Left renal cortex interstitium (tissue), 4 donors: ENCODE measurements at regions not wholly inside any gene's neighbourhood (a gene's known extent, or its start where the extent isn't known, plus 50 kb on each side); places are given as distances from the start of the nearest gene placed in this dataset.

Experiments
- DNase-seq, 4 donors: peaks; one replicate each; pipeline ENCODE4 v3.0.0-alpha.2; 2013; ENCODE audit warnings: low read depth in 4 of 4, low spot score in 2 of 4, missing footprints in 1 of 4

DNA sequence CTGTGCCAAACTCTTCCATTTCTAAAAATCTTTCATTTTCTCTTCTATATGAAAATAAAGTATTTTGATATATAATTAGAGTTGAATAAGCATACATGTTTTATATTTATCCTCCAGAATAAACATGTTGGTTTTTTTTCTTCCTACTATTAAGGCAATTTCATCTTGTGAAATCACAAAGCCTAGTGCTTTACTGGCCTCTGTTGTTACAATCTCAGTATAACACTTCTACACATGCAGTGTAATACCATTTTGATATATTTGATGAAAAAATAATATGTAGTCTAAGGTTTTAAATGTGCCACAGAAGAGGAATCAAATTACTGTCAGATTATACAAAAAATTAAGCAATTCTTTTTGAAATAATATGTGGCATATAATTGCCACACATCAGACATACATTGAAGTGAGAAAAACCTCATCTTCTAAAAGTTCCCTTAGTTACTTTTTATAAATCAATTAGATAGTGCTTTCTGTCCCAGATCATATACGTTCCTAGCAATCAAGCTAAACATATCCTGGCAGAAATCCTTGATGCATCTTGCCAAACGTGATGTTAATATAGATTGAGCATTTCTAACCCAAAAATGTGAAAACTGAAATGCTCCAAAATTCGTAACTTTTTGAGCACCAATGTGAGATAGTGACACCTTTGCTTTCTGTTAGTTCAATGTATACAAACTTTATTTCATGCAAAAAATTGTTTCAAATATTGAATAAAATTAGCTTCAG is 225.1 kb upstream of the MANEA start:
- no peak for DNase-seq

DNA sequence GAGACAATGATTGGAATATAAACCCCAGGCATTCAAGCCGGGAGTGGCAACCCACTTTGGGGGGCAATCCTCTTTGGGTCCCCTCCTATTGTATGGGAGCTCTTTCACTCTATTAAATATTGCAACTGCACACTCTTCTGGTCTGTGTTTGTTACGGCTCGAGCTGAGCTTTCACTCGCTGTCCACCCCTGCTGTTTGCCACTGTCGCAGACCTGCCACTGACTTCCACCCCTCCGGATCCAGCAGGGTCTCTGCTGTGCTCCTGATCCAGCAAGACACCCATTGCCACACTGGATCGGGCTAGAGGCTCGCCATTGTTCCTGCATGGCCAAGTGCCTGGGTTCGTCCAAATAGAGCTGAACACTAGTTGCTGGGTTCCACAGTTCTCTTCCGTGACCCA is 222.8 kb upstream of the MANEA start:
- no peak for DNase-seq

DNA sequence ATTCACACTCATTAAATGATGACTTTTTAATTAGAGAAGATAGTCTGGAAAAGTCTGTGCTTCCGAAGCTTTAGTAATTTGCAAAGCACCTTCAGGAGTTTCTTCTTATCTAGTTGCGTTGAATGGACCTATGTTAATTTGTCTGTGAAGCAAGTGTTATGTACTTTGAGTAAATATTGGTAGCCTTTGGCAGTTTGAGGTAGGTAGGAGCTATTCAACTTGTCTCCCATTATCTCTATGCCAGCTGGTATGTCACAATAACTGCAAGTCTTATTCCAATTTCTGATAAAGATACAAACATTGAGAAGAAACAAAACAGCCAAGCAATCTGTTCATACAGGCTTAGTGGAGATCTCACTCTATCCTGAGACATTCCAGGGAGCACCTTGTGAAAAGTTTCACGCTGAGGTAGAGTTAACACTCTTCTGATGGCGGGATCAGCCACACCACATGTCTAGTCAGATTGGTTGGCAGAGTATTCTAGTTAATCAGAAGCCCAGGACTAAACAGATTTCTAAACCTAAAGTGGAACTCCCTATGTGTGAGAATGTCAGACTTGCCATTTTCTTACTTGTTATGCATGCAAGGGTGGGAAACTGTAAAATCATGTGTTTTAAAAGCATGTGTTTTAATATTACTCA is 219.8 kb upstream of the MANEA start:
- DNase-seq = no peak

DNA sequence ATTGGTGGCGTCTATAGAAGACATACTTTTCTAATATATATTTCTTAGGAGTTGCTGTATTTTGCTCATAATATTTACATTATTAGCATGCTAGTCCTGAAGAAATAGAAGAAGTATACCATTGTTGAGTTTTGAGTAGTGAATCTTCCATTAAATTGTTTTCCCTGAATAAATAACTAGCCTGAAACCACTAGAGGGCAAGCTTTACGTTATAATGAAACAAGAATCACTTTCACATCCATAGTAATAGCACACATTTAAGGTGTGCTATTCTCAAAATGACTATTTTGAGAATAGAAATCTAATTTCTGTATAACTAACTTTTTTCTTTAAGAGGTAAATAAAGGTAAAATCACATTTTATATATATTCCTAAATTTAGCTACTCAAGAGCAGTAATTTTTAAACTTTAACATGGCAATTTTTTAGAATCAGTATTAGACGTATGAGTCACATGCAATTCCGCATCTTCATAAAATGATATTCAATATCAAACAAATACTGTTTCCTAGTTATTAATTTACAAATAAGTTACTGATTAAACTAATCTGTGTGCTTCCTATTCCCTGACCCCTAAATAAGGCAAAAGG is 213.2 kb upstream of the MANEA start:
- DNase-seq = peak in 1 of 4 donors; percentile 0

DNA sequence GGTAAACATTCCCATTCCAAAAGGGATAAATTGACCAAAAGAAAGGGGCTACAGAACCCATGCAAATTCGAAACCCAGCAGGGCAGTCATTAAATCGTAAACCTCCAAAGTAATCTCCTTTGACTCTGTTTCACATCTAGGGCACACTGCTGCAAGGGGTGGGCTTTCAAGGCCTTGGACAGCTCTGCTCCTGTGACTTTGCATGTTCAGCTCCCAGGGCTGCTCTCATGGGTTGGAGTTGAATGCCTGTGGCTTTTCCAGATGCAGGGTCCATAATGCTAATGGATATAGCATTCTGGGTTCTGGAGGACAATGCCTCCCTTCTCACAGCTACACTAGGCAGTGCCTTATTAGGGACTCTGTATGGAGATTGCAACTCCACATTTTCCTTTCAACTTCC is 211.9 kb upstream of the MANEA start:
- no peak for DNase-seq

DNA sequence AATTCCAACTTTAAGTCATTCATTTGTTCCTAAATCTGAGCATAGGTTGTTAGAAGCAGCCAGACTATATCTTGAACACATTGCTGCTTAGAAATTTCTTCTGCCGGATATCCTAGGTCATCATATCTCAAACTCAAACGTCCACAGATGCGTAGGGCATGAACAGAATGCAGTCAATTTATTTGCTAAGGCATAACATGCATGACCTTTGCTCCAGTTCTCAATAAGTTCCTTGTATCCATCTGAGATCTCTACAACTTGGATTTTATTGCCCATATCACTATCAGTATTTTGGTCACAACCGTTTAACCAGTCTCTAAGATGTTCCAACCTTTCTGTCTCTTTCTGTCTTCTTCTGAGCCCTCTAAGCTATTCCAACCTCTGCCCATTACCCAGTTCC is 210.9 kb upstream of the MANEA start:
- no peak for DNase-seq

DNA sequence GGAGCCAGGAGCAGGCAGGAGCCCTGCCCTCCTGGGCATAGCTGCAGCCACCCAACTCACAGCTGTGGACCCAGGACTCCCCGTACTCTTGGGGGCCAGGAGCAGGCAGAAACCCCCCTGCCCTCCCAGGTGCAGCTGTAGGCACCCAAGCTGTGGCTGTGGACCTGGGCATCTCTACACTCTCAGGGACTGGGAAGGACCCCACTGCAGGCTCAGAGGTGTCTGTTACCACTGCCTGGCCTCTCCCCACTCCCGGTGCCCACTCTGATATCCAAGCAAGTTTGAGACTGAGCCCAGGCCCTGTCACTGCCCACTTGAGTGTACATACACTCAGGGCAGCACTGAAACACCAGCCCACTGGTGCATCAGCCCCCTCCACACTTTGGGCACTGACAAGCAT is 193.5 kb upstream of the MANEA start:
- no peak for DNase-seq

DNA sequence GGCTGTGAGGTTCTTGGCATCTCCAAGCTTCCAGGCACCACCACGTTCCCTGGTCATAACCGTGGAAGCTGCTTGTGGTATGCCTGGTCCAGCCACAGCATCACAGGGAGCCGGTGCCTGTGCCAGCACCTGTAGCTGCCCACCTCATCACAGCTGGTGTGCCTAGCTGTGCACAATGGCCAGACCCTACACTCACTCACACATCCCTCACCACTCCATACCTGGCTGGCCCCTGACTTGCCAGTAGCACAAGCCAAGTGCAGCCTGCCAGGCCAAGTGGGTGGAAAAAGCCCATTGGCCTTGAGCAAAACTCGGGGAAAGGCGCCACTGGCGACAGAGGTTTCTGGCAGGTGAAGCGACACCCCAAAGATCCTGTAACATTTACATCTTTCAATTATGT is 192.3 kb upstream of the MANEA start:
- no peak for DNase-seq

DNA sequence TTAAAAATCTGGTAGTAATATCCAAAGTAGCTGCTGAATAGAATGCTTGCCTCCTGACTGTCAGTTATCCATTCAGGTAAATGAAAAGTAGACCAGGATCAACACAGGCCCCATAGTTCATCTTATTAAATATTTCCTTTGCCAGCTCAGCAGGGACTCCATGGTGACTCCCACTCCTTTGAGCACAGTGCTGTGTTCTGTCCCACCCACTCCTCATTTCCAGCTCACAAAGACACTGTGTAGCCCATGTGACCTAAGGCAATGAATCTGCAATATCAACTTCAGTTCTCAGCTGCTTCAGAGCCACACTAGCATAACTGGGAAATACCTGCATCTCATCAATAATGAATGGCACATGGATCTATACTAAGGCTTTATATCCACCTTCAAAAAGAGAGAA is 189.5 kb upstream of the MANEA start:
- no peak for DNase-seq

DNA sequence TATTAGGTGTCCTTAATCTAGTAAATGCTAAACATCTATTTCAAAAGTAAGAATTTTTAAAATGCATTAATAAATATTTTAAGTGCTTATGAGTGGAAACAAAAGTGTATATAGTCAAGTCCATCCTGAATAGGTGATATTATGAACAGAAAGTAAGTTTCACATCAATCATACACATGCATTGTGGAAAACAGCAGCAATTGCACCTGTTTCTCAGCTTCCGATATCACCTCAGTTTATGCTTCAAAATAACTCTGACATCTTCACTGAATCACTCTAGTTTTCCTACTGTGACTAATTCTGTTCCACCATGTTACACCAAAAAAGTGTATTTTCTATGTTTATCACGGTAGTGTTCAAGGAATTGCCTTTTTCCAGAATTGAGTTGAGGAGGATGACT is 172.6 kb upstream of the MANEA start:
- DNase-seq = no peak

DNA sequence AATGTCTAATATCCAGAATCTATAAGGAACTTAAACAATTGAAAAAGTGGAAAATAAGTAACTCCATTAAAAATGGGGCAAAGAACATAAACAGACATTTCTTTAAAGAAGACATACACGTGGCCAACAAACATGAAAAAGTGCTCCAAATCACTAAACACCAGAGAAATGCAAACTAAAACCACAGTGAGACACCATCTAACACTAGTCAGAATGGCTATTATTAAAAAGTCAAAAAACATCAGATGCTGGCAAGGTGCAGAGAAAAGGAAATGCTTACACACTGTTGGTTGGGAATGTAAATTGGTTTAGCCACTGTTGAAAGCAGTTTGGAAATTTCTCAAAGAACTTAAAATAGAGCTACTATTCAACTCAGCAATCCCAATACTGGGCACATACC is 169.2 kb upstream of the MANEA start:
- no peak for DNase-seq

DNA sequence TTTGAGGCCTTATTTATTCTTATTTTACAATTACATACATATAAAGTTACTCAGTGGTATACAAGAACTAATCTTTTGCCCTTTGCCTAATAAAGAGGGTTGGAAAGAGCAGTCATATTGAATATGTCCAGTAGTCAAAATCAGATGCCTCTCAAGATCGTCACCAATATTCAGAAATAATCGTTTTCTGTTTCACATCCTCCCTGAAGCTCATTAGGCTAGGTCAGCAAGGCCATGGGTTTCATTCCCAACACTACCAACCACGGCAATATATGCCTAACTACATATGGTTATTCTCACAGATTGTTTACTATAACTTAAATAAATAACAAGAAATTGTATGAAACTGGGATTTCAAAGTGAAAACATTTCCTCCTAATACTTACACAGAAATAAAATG is 167.2 kb upstream of the MANEA start:
- DNase-seq = no peak

DNA sequence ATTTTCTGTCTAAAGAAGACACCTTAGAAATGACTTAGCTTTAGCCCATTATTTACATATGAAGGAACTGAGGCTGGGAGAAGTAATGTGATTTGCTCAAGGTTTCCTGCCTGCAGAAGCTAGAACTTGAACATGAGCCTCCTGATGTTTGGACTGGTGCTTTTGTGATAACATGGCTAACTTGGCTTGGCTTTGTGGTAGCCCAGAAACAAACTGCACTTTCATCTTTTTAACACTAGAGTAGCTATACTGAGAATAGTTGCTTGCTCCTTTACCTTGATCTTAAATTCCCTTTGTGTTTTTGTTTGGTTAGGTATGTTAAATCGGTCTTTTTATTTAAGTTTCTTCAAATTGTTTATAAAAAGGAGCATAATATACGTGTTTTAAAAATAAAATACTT is 163.5 kb upstream of the MANEA start:
- DNase-seq = no peak

DNA sequence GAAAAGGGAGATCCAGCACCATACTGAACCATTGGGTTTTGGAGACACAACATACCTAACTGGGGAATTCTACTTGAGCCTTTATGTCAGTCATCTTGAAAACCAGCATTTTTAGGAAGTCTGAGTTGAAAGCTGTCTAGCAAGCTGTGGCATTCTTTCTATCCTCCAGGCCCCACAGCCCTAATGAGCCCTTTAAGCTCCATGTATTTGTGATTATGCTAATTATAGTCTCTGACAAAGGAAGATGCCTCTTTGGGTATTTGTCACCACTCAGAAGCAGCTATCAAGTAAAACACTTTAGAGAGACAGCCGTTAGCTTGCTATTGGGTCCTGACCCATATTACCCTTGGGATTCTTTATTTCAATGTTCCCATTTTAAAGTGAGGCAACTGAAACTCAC is 159.5 kb upstream of the MANEA start:
- no peak for DNase-seq

DNA sequence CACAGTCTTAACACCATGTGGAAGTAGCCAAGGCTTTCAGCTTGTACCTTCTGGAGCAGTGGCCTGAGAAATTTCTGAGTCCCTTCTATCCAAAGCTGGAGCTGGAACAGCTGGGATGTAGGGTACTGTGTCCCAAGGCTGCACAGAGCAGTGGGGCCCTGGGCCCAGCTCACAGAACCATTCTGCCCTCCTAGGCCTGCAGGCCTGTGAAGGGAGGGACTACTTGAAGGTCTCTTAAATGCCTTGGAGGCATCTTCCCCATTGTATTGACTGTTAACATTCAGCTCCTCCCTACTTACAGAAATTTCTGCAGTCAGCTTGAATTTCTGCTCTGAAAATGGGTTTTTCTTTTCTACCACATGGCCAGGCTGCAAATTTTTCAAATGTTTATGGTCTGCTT is 156.5 kb upstream of the MANEA start:
- DNase-seq = no peak

DNA sequence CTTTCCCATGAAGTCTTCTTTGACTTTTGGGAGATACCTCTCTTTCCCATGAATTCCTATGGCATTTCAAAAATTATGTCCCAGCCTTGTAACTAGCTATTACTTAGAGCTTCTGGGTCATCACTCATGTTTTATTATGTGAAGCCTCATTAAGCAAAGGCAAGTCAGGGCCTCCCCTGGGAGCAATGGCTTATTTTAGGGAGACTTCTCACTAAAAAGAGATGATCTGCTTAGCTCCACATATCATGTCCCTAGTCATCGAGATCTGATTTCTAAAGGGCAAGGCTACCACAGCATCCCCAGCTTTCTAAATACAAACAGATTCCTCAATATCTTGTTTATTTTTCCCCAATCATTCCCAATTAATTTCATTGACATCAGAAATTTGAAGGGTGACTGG is 154.0 kb upstream of the MANEA start:
- peak in 1 of 4 donors; percentile 12 for DNase-seq

DNA sequence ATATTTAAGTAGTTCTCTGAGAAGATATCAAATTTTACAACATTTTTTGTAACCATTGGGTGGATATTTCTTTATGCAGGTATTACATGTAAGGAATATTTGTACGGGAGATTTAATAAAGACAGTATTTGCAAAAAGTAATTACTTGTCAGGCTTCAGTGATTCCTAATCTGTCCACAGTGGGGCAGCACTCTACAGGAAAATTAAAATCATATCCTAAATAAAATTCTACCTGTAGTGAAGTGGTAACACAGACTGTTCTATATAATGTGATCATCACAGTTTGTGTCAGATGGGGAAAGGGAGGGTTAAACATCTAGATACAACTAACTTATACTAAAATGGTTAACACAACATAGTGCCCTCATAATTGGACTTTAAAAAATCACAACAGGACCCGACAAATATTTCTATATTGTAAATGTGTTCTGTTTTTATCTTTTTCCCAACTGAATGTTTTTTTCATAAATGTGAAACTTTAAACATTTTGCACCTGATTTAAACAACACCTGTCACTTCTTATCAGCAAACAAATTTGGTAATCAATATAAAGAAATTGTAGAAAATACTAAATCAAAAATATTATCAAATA is 145.6 kb upstream of the MANEA start:
- peak in 1 of 4 donors; percentile 7 for DNase-seq

DNA sequence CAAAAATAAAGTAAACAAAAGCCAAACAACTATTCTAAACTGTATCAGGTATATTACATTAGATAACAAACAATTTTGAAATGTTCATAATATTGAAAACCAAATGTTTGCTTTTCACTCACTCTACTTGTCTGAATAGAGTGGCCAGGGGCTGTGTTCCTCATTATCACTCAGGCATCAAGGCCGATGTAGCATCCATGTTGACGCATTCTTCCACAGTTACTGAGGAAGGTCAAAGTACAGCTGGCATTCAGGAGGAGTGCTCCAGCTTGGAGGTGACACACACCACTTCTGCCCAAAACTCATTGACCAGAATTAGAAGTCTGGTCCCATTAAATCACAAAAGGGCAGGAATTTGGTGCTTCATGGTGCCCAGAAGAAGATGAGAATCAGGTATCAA is 137.6 kb upstream of the MANEA start:
- no peak for DNase-seq

DNA sequence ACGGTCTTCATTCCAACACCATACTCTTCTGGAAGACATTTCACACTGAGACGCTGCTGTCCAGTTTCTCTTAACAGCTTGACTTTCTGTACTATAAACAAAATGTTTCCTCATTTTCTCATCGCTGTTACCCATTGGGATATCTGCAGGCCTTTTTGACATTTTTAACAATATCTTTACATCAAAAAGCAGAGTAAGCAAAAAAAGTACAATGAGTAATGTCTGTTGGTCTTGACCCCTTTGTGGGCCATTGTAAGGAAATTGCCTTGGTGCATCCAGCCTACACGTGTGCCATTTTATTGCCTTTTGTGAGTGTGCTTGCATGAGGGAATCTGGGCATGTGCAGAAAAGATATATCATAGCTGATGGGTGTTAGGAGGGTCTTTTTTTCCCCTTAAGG is 129.1 kb upstream of the MANEA start:
- no peak for DNase-seq

DNA sequence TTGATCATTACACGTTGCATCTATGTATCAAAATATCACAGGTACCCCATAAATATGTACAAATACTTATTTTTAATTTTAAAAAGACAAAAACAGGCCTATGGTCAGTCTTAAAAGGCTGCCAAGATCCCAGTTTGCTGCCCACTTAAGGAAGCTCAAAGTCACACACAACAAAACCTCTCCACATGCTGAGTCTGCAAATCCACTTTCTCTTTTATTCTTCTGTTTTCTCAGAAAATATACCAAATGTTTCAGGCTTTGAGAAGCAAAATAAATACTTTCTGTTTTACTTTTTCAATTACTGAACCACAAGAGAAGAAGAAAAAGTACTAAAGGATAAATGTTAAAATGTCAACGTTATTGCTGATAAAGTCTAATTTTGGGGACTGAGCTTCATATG is 107.8 kb upstream of the MANEA start:
- no peak for DNase-seq

DNA sequence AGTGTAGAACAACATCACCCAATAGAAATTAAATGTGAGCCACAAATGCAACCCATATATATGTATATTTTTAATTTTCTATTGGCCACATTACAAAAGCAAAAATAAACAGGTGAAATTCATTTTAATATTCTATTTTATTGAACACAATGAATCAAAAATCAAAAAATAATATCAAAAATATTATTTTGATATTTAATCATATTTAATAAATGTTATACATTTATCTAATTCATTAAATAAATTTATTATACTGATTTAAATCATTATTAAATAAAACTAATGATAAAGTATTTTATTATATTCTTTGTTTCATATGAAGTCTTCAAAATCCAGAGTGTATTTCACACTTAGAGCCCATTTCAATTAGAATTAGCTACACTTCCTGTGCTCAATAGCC is 98.4 kb upstream of the MANEA start:
- no peak for DNase-seq

DNA sequence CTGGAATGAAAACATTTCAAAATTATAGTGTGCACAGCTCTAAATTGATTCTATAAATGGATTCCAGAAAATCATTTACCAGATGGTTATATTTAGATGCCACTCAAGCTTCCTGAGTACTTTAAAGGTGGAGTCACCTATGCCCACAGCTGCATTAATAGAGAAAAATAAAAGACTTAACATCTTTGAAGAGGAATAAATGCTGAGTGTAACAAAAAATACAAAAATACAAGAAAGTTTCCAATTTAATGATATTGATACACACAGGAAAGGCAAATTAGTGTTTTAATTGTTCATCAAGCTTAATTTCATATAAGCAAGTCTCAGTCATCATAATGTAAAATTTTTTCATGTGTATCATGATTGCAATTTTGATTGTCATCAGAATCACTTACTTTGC is 89.5 kb upstream of the MANEA start:
- no peak for DNase-seq
